ENCODE measurements at regions not wholly inside any gene's neighbourhood (a gene's known extent, or its start where the extent isn't known, plus 50 kb on each side); places are given as distances from the start of the nearest gene placed in this dataset.

DNA sequence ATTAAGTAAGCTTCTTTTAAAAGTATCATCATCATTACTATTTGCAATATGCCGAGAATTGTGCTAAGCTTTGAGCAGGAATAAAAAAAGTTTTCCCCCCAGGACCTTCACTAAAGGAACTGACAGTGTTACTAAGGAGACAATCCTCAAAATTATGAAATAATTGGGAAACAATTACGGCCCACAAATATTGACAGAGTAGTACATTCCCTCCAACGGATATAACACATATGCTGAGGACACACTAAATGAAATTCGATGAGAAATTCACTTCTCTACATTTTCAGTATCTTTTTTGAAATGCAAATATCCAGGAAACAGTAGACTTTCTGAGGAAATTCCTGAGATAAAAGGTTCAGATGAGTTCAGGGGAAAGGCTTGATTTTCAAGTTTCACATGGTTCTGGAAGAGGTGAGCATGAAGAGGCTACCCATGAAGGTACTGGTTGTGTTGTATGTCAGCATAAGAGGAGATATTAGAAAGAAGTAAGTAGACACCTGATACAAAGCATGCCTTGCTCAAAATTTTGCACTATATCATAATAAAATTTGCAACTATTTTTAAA, 171.2 kb upstream of the NR5A2 start:
- no peak for DNase-seq (ENCODE audit: low read depth)

DNA sequence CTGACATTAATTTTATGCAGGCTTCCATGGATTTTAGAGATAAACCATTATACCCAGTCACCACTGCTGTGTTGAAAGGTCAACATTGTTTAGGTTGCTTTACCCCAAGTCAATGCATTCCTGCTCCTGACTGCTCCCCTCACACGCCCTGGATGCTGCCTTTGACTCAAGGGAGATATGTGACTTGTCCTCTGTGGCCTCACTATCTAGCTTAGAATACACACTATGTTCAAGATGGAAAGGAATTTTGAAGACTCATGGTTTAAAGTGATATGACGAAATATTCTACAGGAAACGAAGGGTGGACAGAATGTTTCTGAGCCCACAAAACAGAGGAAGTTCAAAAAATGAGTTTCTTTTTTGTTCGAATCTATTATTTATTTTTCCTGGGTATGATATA, 170.4 kb upstream of the NR5A2 start:
- no peak for DNase-seq (ENCODE audit: low read depth)

DNA sequence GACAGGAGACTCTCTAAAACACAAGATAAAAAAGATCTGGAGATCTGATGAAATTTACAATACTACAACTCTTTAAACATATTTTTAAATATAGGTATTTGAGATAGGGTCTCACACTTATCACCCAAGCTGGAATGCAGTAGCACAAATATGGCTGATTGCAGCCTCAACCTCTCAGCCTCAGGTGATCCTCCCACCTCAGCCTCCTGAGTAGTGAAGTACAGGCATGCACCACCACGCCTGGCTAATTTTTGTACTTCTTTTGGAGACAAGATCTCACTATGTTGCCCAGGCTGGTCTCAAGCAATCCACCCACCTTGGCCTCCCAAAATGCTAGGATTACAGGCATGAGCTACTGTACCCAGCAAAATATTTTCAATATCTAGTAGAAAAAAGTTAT, 170.0 kb upstream of the NR5A2 start:
- no peak for DNase-seq (ENCODE audit: low read depth)

- no peak for DNase-seq (ENCODE audit: low read depth)
These were observed 169.3 kb upstream of the NR5A2 start for GRCh38 chr1:199858171-199858570.

DNA sequence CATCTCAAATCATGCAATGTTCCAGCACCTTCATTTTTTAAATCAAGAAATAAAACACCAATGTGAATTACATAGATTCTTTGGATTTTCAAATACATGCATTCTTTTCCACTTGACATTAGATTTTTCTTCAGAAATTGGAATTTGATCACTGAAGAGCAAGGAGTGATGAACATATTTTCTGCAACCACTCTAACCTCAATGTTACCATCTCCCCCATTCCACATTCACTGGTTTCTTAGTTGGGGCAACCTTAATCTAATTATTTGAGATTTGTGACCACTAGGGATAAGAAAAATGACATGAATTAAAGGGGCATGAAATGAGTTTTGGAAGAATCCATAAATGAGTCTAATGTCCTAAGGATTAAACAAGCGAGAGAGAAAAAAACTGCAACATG, 168.7 kb upstream of the NR5A2 start:
- no peak for DNase-seq (ENCODE audit: low read depth)

- DNase-seq (ENCODE audit: low read depth) = no peak
These were observed 168.0 kb upstream of the NR5A2 start for GRCh38 chr1:199859491-199859933.

DNA sequence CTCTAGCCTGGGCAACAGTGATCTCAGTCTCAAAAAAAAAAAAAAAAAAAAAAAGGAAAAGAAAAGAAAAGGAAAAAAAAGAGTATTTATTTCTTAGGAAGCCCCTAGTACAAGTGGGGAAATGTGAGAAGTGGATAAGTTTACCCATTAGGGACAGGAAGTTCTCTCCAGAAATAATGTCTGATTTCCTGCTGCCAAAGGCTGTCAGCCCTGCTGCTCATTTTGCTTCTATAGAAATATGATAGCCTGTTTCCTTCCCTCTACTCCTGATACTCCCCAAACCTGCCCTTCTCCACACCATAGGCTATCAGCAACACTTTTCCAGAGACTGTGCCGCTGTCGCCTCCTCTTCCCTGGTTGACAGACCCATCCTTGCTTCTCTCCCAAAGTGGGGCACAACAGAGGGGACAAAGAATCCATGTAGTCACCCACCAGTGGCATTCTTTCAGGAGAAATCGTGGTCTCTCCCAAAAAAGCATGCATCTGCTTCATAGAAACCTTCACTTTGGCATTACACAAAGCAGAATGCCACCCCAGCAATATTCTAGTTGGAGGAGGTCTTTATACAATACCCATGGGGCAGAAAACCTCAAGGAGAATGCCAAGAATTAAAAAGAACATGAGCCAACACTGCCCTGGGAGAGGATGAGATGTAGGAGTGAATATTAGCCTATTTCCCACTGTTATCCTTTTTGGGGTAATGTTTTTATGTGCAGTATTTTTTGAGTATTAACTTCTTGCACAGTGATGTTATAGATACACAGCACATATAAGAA, 166.3 kb upstream of the NR5A2 start:
- DNase-seq (ENCODE audit: low read depth) = no peak

DNA sequence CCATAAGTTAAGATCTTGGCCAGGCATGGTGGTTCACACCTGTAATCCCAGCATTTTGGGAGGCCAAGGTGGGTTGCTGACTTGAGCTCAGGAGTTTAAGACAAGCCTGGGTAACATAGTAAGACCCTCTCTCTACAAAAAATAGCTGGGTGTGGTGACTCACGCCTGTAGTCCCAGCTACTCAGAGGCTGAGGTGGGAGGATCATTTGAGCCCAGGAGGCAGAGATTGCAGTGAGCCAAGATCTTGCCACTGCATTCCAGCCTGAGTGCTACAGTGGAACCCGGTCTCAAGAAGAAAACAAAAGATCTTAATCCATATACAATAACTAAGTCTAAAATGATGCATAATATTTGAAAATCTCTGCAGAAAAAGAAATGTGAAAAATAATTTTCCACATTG, 165.5 kb upstream of the NR5A2 start:
- DNase-seq (ENCODE audit: low read depth) = no peak

GRCh38 chr1:199866210-199866617, 161.3 kb upstream of the NR5A2 start:
- no peak for DNase-seq (ENCODE audit: low read depth)

DNA sequence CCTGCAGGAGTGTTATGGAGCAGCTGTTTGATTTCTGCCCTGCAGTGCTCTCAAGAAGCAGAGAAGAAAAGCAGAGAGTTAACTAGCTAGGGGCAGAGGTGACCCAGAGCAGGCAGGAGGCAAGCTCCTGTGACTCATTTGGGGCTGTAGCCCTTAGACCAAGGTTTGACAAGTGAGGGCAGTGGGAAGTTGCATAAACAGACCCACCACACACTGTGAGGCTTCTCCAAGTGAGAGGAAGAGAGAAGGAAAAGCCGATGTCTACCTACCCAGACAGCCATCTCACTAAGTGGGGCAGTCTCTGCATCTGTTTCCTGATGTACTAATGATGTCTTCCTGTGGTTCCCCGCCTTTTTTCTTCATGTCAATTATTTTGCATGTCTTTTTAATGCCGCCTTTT, 159.9 kb upstream of the NR5A2 start:
- no peak for DNase-seq (ENCODE audit: low read depth)

- no peak for DNase-seq (ENCODE audit: low read depth)
These were observed 158.7 kb upstream of the NR5A2 start for GRCh38 chr1:199868777-199869176.

DNA sequence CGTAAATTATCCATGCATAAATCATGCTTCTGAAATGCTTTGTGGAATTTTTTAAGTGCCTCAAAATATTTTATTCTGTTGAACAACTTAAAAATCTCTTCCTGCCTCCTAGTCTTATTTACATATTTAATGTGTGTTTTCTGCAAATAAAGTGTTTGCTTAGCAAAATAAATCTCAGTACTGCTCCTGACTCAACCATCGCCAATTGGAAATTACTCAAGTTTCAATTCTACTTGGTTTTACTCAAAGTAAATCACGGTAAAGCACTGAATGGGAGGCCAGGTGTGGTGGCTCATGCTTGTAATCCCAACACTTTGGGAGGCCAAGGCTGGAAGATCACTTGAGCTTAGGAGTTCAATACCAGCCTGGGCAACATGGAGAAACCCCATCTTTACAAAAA, 152.2 kb upstream of the NR5A2 start:
- no peak for DNase-seq (ENCODE audit: low read depth)

DNA sequence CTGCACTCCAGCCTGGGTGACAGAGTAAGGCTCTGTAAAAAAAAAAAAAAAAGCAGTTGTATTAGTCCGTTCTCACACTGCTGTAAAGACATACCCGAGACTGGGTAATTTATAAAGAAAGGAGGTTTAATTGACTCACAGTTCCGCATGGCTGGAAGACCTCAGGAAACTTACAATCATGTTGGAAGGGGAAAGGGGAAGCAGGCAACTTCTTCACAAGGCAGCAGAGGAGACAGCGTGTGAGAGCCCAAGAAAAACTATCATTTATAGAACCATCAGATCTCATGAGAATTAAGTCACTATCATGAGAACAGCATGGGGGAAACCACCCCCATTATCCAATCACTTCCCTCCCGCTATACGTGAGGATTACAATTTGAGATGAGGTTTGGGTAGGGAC, 151.7 kb upstream of the NR5A2 start:
- DNase-seq (ENCODE audit: low read depth) = no peak

GRCh38 chr1:199877526-199878384, 149.8 kb upstream of the NR5A2 start:
- no peak for DNase-seq (ENCODE audit: low read depth)

DNA sequence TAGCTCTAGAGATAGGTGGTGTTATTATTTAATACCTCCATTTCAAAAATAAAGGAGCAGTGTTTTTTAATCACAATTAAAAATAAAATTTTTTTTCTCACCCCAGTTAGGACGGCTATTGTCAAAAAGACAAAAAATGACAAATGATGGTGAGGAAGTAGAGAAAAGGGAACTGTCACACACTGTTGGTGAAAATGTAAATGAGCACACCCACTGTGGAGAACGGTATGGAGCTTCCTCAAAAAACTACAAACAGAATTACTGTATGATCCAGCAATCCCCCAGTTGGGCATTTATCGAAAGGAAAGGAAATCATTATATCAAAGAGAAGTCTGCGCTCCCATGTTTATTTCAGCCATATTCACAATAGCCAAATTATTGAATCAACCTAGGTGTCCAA, 148.7 kb upstream of the NR5A2 start:
- DNase-seq (ENCODE audit: low read depth) = no peak

- no peak for DNase-seq (ENCODE audit: low read depth)
These were observed 128.9 kb upstream of the NR5A2 start for GRCh38 chr1:199898654-199899053.

- DNase-seq (ENCODE audit: low read depth) = no peak
These were observed 126.2 kb upstream of the NR5A2 start for GRCh38 chr1:199901341-199901740.

GRCh38 chr1:199907361-199907760, 120.1 kb upstream of the NR5A2 start:
- DNase-seq (ENCODE audit: low read depth) = no peak

DNA sequence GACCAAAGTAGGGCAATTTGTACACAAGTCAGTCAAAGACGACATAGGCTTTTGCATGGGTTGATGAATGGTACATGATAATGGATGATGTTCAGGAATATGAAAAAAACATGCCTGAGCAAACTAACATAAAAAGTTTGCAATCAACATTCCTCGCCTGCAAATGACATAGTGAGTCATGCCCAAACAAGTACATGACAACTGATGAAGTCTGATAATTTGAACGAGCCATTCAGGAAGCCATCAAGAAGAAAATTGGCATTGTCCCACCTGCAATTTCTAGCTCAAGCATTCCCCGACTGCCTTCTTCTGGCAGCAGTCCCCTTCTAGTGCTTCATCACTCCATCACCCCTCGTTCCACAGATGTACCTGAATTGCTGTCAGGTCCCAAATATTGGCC, 118.4 kb upstream of the NR5A2 start:
- DNase-seq (ENCODE audit: low read depth) = no peak

GRCh38 chr1:199913318-199913717, 114.2 kb upstream of the NR5A2 start:
- no peak for DNase-seq (ENCODE audit: low read depth)

DNA sequence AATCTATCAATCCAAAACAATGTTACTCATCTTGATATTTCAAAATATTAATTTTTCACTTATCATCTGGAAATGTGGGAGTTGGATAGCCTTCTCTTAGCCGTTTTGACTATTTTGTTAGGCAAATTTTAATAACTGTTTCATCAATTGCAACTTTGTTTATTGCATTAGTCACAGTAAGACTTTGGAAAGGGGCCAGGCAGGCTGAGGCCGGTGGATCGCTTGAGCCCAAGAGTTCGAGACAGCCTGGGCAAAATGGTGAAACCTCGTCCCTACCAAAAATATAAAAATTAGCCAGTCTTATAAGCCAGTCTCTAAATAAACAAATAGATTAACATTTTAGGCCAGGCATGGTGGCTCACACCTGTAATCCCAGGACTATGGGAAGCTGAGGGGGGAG, 113.0 kb upstream of the NR5A2 start:
- DNase-seq (ENCODE audit: low read depth) = no peak

GRCh38 chr1:199918196-199918769, 109.2 kb upstream of the NR5A2 start:
- DNase-seq (ENCODE audit: low read depth) = no peak

DNA sequence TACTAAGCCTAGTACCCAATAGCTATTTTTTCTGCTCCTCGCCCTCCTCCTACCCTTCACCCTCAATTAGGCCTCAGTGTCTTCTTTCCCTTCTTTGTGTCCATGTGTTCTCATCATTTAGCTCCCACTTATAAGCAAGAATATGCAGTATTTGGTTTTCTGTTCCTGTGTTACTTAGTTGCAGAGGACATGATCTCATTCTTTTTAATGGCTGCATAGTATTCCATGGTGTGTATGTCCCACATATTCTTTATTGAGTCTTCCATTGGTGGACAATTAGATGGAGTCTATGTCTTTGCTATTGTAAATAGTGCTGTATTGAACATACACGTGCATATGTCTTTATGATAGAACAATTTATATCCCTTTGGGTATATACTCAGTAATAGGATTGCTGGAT, 106.9 kb upstream of the NR5A2 start:
- no peak for DNase-seq (ENCODE audit: low read depth)
